Natural killer cell treated with Interleukin-12 subunit alpha and Interleukin-12 subunit beta and Interleukin-15 and Interleukin-18, amount 100 ng/mL, for 72 hours (primary cell): ENCODE measurements at regions not wholly inside any gene's neighbourhood (a gene's known extent, or its start where the extent isn't known, plus 50 kb on each side); places are given as distances from the start of the nearest gene placed in this dataset.

ENCODE experiments used
- ATAC-seq, 2 donors: fragments of 150-1000 bp; cut with Tn5 transposase in 1 of 2; sonication (Bioruptor Pico), chemical (Tn5 transposase) in 1 of 2; 2 replicates each; pipeline ENCODE4 v1.10.0; 2021
- DNase-seq: peaks from one replicate; pipeline ENCODE4 v3.0.0; 2022; ENCODE audit warnings: low spot score
- H3K27ac Mint-ChIP-seq, 2 donors: 1 replicate in 1 of 2; 2 replicates in 1 of 2; pipeline ENCODE4 v1.8.0; 2022; ENCODE audit warnings: mixed read lengths in 2 of 2, mild to moderate bottlenecking in 1 of 2, moderate library complexity in 1 of 2
- H3K27me3 Mint-ChIP-seq, 2 donors: 1 replicate in 1 of 2; 2 replicates in 1 of 2; pipeline ENCODE4 v1.8.0; 2022; ENCODE audit warnings: mixed read lengths in 2 of 2
- H3K36me3 Mint-ChIP-seq: one replicate; pipeline ENCODE4 v1.8.0; 2022; ENCODE audit warnings: mixed read lengths
- H3K4me1 Mint-ChIP-seq, 2 donors: 1 replicate in 1 of 2; 2 replicates in 1 of 2; pipeline ENCODE4 v1.8.0; 2022; ENCODE audit warnings: low read depth in 2 of 2, mixed read lengths in 2 of 2, mild to moderate bottlenecking in 1 of 2
- H3K4me3 Mint-ChIP-seq: one replicate; pipeline ENCODE4 v1.8.0; 2022; ENCODE audit warnings: mixed read lengths
- H3K9me3 Mint-ChIP-seq: 2 replicates; pipeline ENCODE4 v1.8.0; 2022; ENCODE audit warnings: mixed read lengths

DNA sequence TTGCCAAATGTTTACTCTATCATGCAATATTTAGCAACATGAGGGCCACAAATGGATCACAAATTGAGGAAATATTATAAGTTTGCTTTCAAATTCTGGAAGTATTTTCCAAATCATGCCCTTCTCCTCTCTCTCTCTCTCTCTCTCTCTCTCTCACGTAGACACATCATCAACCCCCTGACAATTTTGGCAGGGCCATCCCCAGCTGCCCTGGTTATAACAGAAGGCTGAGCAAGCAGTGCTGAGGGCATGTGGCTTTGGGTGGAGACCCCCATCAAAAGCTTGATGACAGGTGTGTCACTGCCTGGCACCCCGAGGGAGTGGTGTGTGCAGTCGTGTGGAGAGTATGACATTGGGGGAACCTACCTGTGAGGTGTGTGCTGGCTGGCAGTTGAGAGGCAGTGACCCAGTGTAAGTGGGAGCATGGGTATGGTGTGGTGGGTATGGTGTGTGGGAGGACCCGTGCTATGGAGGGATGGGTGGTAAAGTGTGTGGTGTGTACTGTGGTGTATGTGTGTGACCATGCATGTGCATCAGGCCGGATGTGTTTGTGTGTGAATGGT is 224.5 kb downstream of the TTC32 start:
- Mint-ChIP-seq H3K36me3 (no peaks in the 10 kb centered on the region), H3K9me3 (no peaks in the 10 kb centered on the region), H3K4me1 (no peaks in the 10 kb centered on the region), H3K27ac (no peak overlapping the region), H3K4me3 (no peak overlapping the region), H3K27me3 (peaks cover 2 to 14% of the 10 kb centered on the region in 2 donors)
- DNase-seq = no peak
- no peak for ATAC-seq

DNA sequence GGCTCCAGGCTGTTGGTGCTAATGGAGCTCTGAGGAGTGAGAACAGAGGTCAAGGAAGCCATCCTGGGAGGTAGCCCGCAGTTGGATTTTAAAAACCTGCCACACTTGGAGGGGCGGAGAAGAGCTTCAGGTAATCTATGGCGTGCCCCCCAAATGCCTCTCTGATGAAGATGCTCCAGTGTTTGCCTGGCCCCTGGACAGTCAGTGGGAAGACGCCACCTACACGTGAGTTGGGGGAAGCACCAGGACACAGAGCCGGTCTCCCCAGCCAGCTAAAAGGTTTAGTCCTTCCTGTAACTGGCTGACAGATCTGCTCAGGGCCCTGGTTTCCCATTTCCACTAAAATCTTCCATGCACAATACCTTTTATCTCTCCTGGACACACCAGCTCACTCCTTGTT is 225.0 kb downstream of the TTC32 start:
- Mint-ChIP-seq H3K36me3 (no peaks in the 10 kb centered on the region), H3K27ac (no peak overlapping the region), H3K4me1 (no peaks in the 10 kb centered on the region), H3K9me3 (no peaks in the 10 kb centered on the region), H3K4me3 (no peak overlapping the region), H3K27me3 (peaks cover 2 to 14% of the 10 kb centered on the region in 2 donors)
- DNase-seq (no peak), ATAC-seq (no peak)

DNA sequence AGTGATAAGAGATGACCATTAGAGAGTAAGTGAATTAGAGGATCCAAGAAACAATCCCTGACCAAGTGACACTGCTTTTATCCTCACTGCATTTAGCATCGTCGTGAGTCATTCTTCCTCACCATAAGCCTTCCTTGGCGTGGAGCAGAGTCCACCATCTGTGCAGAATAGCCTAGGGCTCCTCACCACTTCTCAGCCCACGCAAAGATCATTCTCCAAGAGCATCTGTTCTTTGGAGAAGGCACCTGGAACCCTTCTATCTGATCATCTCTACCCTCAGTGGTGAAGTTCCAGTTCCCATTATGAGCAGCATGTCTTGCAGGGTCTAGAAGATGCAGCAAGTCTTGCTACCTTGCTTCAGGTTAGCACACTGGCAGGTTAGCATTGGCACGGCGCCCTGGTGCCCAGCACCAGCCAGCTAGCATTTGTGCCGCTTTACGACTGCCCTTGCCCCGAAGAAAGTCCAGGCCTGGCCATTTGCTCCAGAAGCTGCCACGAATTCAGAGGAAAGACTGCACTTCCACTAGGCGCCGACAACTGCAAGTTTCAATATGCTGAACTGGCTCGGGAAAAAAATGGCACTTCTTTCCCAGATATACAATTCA is 225.8 kb downstream of the TTC32 start:
- Mint-ChIP-seq H3K4me1 (no peaks in the 10 kb centered on the region), H3K9me3 (no peaks in the 10 kb centered on the region), H3K36me3 (no peaks in the 10 kb centered on the region), H3K27me3 (peaks cover 2 to 14% of the 10 kb centered on the region in 2 donors), H3K4me3 (no peak overlapping the region), H3K27ac (no peak overlapping the region)
- ATAC-seq = no peak
- no peak for DNase-seq

DNA sequence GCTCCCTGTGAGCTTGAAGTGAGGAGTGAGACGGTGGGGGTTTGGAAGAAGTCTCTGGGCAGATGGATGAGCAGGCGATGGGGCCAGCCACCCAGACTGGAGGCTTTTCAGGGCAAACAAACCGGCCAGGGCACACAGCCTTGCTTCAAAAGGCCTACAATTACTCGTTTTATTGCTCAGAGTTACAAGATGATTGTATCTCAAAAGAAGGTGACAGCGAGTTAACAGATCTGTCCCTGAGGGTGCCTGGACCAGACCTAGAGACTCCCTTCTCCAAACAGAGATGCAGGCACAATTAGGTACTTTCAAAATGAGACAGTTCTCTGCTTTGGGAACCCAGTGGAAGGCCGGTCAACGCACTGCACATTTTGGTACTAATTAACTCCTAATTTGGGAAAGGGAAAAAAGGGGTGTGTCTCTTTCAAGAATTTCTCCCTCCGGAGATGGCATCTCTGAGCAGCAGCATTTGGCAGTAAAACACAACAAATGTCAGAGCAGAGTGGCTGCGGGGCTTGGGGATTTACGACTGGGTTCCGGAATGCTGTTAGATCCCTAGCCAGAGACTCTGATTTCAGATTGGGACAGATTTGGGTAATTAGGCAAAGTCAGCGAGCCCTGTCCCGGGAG is 226.7 kb downstream of the TTC32 start:
- no peaks in the 10 kb centered on the region for H3K9me3 Mint-ChIP-seq
- H3K4me1 Mint-ChIP-seq = no peaks in the 10 kb centered on the region
- no peak for DNase-seq
- no peak for ATAC-seq
- peaks cover 4 to 14% of the 10 kb centered on the region in 2 donors for H3K27me3 Mint-ChIP-seq
- H3K36me3 Mint-ChIP-seq = no peaks in the 10 kb centered on the region
- H3K27ac Mint-ChIP-seq = no peak overlapping the region
- H3K4me3 Mint-ChIP-seq = no peak overlapping the region

DNA sequence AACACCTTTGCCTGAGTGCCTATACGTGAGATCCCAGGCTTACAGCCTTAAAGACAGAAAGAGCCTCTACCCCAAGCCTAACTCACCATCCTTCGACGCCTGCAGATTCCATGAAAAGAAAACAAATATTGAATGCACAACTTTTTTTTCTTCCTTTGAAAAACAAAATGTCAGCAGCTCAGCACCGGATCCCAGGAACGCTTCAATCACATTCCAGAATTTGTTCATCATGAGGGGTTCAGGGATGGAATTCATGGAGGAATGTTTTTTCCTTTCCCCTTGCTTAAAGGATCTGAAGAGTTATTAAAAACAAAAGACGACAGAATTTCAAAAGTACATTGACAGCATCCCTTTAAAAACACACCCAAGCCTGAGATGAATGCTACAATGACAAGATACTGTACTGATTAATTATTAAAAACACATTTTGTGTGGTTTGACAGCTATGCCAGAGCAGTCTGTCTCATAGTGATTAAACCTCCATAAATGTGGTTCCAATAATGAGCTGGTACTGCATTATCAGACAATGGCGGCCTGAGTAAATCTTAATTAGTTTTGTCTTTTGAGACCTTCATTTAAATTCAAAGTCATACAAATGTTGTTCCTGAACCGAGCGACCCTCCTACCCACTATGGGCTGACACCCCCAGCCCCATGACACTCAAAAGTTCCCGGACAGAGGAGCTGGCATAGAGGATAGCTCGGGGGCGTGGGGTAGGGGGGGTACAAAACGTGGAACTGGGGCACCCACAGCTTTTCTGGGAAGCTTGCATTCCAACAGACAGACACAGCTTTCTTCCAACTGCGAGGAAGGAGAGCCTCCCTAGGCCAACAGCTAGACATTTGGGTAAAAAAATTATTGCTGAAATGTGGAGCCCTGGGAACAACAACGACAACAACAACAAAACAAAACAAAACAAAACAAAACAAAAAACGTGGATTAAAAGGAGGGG is 227.5 kb downstream of the TTC32 start:
- Mint-ChIP-seq H3K4me3 (no peak overlapping the region), H3K27ac (no peak overlapping the region), H3K9me3 (no peaks in the 10 kb centered on the region), H3K36me3 (no peaks in the 10 kb centered on the region), H3K27me3 (peaks cover 7 to 14% of the 10 kb centered on the region in 2 donors), H3K4me1 (no peaks in the 10 kb centered on the region)
- ATAC-seq (no peak), DNase-seq (no peak)

DNA sequence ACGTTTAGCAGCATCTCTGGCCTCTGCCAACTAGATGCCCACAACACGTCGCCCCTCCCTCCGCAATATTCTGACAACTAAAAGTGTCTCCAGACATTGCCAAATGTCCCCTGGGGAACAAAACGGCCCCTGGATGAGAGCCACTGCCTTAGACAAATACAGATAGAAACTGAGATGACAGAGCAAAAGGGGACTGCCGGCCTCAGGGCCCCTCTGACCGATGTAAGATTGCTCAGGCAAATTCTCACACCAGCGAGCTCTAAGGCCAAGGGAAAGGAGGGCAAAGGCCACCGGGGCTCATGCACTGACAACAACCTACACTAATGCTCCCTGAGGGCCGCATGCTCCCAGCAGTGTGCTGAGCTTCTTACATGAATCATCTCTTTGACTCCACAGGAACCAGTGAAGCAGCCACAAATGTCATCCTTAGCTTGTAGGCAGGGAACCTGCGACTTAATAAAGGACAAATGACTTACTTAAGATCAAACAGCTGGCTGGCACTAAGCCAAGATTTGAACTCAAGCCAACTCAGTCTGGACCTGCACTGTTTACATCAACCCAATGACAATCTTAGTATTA is 228.5 kb downstream of the TTC32 start:
- Mint-ChIP-seq H3K4me1 (no peaks in the 10 kb centered on the region), H3K27ac (no peak overlapping the region), H3K9me3 (no peaks in the 10 kb centered on the region), H3K4me3 (no peak overlapping the region), H3K27me3 (peaks cover 12 to 14% of the 10 kb centered on the region in 2 donors), H3K36me3 (no peaks in the 10 kb centered on the region)
- DNase-seq (no peak), ATAC-seq (no peak)

DNA sequence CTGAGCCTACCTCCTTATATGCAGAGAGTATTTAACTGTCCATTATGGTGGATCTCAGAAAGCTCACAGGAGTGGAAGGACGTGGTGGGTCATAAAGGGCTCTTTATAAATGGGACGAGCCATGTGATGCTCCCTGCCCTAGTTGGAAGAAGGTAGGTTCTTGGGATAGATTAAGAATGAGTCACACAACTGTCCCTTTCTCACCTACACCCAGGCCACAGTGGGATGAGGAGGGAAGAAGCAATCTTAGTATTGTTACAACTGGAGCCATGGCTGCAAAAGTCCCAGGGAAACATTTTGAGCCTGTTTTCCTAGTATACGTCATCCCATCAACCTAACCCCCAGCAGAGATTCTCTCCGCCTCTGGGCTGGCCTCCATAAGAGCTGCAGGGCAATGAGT is 229.9 kb downstream of the TTC32 start:
- H3K9me3 Mint-ChIP-seq = no peaks in the 10 kb centered on the region
- peaks cover 12 to 14% of the 10 kb centered on the region in 2 donors for H3K27me3 Mint-ChIP-seq
- no peak for DNase-seq
- H3K36me3 Mint-ChIP-seq = no peaks in the 10 kb centered on the region
- H3K27ac Mint-ChIP-seq = no peak overlapping the region
- peak in 1 of 2 donors; percentile 11 for ATAC-seq
- no peaks in the 10 kb centered on the region for H3K4me1 Mint-ChIP-seq
- no peak overlapping the region for H3K4me3 Mint-ChIP-seq

DNA sequence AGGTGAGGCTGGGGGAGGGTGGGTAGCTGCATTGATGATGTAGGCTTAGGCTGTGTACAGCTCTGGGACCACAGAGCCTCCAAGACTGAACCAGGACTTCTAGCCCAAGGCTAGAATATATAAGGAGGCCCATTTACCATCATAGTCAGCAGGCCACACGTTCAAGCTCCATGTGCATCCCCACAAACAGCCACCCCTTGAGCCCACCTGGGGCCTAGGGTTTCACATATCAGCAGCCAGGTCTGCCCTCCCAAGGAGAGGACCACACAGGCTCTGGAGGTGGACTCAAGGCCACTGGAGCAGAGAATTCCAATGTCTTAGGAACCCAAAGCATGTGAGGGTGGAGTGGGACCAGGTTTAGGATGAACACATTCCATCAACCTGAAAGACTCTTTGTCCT is 230.5 kb downstream of the TTC32 start:
- no peak for DNase-seq
- no peak for ATAC-seq
- Mint-ChIP-seq H3K27ac (no peak overlapping the region), H3K9me3 (no peaks in the 10 kb centered on the region), H3K4me1 (no peaks in the 10 kb centered on the region), H3K27me3 (peaks cover 12 to 14% of the 10 kb centered on the region in 2 donors), H3K36me3 (no peaks in the 10 kb centered on the region), H3K4me3 (no peak overlapping the region)

DNA sequence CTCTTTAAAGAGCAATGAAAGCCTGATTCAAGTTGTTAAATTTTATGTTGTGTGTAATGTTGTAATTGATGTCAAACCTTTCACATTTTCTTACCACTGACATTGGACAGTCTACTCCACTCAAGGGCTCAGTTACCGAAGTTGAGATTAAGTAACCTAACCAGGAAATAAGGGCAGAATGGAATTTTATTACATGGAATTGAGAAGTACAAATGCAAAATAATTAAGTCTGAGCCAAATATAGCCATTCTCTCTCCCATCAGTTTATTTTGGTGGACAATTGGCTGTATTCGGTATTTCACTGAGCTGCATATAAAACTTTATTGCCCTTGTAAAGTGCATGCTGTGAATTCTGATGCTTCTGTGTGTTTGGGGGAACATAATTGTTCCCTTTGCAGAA is 231.5 kb downstream of the TTC32 start:
- H3K27me3 Mint-ChIP-seq = peaks cover 12 to 14% of the 10 kb centered on the region in 2 donors

DNA sequence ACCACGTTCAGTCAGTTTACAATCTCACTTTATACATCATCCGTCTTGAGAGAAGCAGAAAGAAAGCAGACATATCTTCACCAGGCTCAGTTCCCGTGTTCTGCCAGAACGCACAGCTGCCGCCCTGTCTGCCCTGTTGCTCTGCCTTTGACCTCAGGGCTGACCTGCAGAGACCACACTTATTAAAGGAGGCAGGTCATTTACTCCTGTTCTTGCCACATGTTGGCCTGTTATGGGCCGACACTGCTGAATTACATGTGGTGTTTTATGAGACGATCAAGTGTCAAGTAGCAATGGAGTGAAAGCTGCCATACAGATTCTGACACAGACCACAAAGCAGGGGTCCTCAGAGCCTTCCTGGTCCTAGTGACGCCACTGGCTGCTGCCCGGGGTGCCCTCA is 232.2 kb downstream of the TTC32 start:
- no peak overlapping the region for H3K27ac Mint-ChIP-seq
- H3K4me1 Mint-ChIP-seq = no peaks in the 10 kb centered on the region
- ATAC-seq (no peak), DNase-seq (no peak)
- H3K9me3 Mint-ChIP-seq = no peaks in the 10 kb centered on the region
- no peak overlapping the region for H3K4me3 Mint-ChIP-seq
- H3K27me3 Mint-ChIP-seq = peaks cover 12% of the 10 kb centered on the region in 2 donors
- H3K36me3 Mint-ChIP-seq = no peaks in the 10 kb centered on the region

More for the DNA sequence above, 231.5 kb downstream of the TTC32 start:
- H3K4me1 Mint-ChIP-seq = no peaks in the 10 kb centered on the region
- ATAC-seq = no peak
- H3K4me3 Mint-ChIP-seq = no peak overlapping the region
- H3K27ac Mint-ChIP-seq = no peak overlapping the region
- no peak for DNase-seq
- H3K36me3 Mint-ChIP-seq = no peaks in the 10 kb centered on the region
- H3K9me3 Mint-ChIP-seq = no peaks in the 10 kb centered on the region

DNA sequence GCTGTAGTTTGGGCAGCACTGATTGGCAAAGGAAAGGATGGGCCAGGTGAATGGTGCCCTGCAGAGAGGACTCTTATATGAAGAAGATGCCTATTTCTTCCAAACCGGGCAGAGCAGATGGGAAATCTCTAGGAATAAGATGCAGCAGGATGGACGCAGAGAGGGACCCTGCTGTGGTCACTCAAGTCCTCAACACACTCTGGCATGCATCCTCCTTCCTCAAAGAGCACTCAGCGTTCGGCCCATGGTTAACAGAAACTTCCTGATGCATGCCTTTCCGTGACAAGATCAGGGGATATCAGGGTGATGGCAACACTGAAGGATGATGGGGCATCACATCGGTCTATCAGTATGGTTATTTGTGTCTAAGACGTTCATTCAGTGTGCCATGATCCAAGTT is 232.7 kb downstream of the TTC32 start:
- Mint-ChIP-seq H3K36me3 (no peaks in the 10 kb centered on the region), H3K4me3 (no peak overlapping the region), H3K4me1 (no peaks in the 10 kb centered on the region), H3K27me3 (peaks cover 7 to 11% of the 10 kb centered on the region in 2 donors), H3K9me3 (no peaks in the 10 kb centered on the region), H3K27ac (no peak overlapping the region)
- DNase-seq (no peak), ATAC-seq (no peak)

DNA sequence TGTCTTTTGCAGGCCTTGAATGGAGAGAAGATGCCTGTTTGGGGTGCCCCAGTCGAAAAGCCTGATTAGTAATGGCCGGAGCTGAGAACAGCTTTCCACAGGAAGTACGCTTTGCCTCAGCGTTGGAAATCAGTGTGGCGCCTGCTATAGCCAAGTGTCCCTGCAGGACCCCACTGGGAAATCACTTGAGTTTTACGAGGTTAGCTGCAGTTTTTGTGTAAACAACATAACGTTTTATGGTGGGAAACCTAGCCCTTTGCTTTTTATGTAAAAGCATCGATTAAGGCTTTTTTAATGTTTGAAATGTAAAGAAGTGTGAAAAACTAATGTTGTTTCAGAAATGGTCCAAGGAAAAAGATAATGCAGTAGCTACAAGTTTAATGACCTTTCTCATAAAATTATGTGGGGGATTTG is 234.2 kb downstream of the TTC32 start:
- Mint-ChIP-seq H3K27ac (no peak overlapping the region), H3K9me3 (no peaks in the 10 kb centered on the region), H3K36me3 (no peaks in the 10 kb centered on the region), H3K4me3 (no peak overlapping the region), H3K4me1 (no peaks in the 10 kb centered on the region), H3K27me3 (peaks cover 0 to 13% of the 10 kb centered on the region in 2 donors)
- ATAC-seq (no peak), DNase-seq (no peak)

DNA sequence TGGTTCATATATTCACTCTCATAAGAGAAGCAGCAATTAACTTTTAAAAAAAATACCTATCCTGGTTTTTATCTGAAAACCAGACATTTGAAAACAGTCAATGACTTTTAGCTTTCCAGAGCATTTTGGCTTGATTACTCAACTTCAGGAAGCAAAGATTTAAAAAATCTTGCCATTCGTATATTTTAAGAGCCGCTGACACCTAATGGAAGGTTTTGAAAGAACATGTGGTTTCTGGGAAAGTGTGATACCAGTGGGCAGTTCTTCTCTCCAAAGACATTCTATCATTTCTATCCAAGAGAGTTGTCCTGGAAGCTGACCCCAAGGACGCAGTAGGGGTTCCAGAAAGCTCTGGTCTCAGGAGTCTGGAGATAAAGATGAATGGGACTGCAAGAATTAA is 234.7 kb downstream of the TTC32 start:
- H3K4me1 Mint-ChIP-seq = no peaks in the 10 kb centered on the region
- no peak overlapping the region for H3K27ac Mint-ChIP-seq
- H3K4me3 Mint-ChIP-seq = no peak overlapping the region
- no peak for DNase-seq
- H3K9me3 Mint-ChIP-seq = no peaks in the 10 kb centered on the region
- no peak for ATAC-seq
- H3K36me3 Mint-ChIP-seq = no peaks in the 10 kb centered on the region
- H3K27me3 Mint-ChIP-seq = peaks cover 0 to 13% of the 10 kb centered on the region in 2 donors
